Mammary epithelial cell (primary cell): ENCODE measurements at regions not wholly inside any gene's neighbourhood (a gene's known extent, or its start where the extent isn't known, plus 50 kb on each side); places are given as distances from the start of the nearest gene placed in this dataset.

ENCODE experiments used
- EZH2 ChIP-seq: IDR thresholded peaks from 2 replicates; pipeline ENCODE4 v1.6.1; 2012; ENCODE audit warnings: low read length, inconsistent platforms, borderline replicate concordance
- TF ChIP-seq, protein P1 (sequence below), 2 donors: IDR thresholded peaks in 1 of 2; conservative IDR thresholded peaks in 1 of 2; 2 replicates each; pipeline ENCODE4 v1.5.1; 2011 to 2012; ENCODE audit warnings: inconsistent platforms in 2 of 2, low read length in 2 of 2, mild to moderate bottlenecking in 2 of 2, control low read depth in 1 of 2, low read depth in 1 of 2; ENCODE audit not compliant: insufficient read depth in 1 of 2; ENCODE audit errors: extremely low read depth in 1 of 2

DNA sequence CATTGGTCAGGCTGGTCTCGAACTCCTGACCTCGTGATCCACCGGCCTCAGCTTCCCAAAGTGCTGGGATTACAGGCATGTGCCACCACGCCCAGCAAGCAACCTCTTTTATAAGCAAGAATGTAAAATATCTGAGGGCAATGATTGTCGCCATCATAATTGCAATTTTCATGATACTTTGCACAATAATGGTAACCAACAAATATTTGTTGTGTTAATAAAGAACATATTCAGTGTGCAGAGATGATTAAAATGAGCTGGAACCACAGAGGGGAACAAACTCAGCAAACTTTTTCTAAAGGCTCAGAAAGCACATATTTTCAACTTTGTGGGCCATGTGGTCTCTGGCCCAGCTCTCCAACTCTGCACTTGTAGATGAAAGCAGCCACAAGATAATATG, 115.2 kb upstream of the SIX2 start:
- TF ChIP-seq, protein P1, sequence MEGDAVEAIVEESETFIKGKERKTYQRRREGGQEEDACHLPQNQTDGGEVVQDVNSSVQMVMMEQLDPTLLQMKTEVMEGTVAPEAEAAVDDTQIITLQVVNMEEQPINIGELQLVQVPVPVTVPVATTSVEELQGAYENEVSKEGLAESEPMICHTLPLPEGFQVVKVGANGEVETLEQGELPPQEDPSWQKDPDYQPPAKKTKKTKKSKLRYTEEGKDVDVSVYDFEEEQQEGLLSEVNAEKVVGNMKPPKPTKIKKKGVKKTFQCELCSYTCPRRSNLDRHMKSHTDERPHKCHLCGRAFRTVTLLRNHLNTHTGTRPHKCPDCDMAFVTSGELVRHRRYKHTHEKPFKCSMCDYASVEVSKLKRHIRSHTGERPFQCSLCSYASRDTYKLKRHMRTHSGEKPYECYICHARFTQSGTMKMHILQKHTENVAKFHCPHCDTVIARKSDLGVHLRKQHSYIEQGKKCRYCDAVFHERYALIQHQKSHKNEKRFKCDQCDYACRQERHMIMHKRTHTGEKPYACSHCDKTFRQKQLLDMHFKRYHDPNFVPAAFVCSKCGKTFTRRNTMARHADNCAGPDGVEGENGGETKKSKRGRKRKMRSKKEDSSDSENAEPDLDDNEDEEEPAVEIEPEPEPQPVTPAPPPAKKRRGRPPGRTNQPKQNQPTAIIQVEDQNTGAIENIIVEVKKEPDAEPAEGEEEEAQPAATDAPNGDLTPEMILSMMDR (conservative IDR thresholded peaks at IDR 0.05 in 1 of 2, IDR thresholded peaks at IDR 0.05 in 1 of 2; ENCODE audit: extremely low read depth in 1 of 2, insufficient read depth in 1 of 2, low read depth in 1 of 2, low read length in 2 of 2) = no peak
- TF ChIP-seq EZH2 = no peak
